ENCODE measurements at regions not wholly inside any gene's neighbourhood (a gene's known extent, or its start where the extent isn't known, plus 50 kb on each side); places are given as distances from the start of the nearest gene placed in this dataset.

GRCh38 chr5:165836046-165836445, 2330.6 kb downstream of the MAT2B start:
- Histone ChIP-seq H3K27ac (ENCODE audit: low read depth in 2 of 2, low read length in 1 of 2) (no peak overlapping the region), H3K9me3 (ENCODE audit: control insufficient read depth in 2 of 2, insufficient read depth in 1 of 2, low read depth in 1 of 2, low read length in 1 of 2) (no peaks in the 10 kb centered on the region), H3K36me3 (ENCODE audit: control insufficient read depth in 2 of 2, insufficient read depth in 2 of 2, low read length in 1 of 2) (no peaks in the 10 kb centered on the region), H3K27me3 (ENCODE audit: control insufficient read depth in 1 of 2, insufficient read depth in 2 of 2, low read length in 2 of 2) (no peaks in the 10 kb centered on the region), H3K4me3 (ENCODE audit: low read depth in 1 of 2, low read length in 2 of 2) (no peak overlapping the region), H3K4me1 (ENCODE audit: control insufficient read depth in 2 of 2, insufficient read depth in 2 of 2, low read length in 1 of 2) (no peaks in the 10 kb centered on the region)
- WGBS, 2 donors, result 76 to 82% methylated on average over 1 of the region's 1 CpG

GRCh38 chr5:165837286-165837685, 2331.9 kb downstream of the MAT2B start:
- Histone ChIP-seq H3K27ac (ENCODE audit: low read depth in 2 of 2, low read length in 1 of 2) (no peak overlapping the region), H3K27me3 (ENCODE audit: control insufficient read depth in 1 of 2, insufficient read depth in 2 of 2, low read length in 2 of 2) (no peaks in the 10 kb centered on the region), H3K4me1 (ENCODE audit: control insufficient read depth in 2 of 2, insufficient read depth in 2 of 2, low read length in 1 of 2) (no peaks in the 10 kb centered on the region), H3K36me3 (ENCODE audit: control insufficient read depth in 2 of 2, insufficient read depth in 2 of 2, low read length in 1 of 2) (no peaks in the 10 kb centered on the region), H3K9me3 (ENCODE audit: control insufficient read depth in 2 of 2, insufficient read depth in 1 of 2, low read depth in 1 of 2, low read length in 1 of 2) (no peaks in the 10 kb centered on the region), H3K4me3 (ENCODE audit: low read depth in 1 of 2, low read length in 2 of 2) (no peak overlapping the region)
- WGBS, 2 donors, result 54 to 83% methylated on average over 2 of the region's 2 CpGs

GRCh38 chr5:165844571-165844970, 2339.2 kb downstream of the MAT2B start:
- no peaks in the 10 kb centered on the region for H3K27me3 ChIP-seq (ENCODE audit: control insufficient read depth in 1 of 2, insufficient read depth in 2 of 2, low read length in 2 of 2)
- no peaks in the 10 kb centered on the region for H3K9me3 ChIP-seq (ENCODE audit: control insufficient read depth in 2 of 2, insufficient read depth in 1 of 2, low read depth in 1 of 2, low read length in 1 of 2)
- WGBS, 2 donors, result 86 to 88% methylated on average over 5 of the region's 5 CpGs
- no peak overlapping the region for H3K27ac ChIP-seq (ENCODE audit: low read depth in 2 of 2, low read length in 1 of 2)
- no peak overlapping the region for H3K4me3 ChIP-seq (ENCODE audit: low read depth in 1 of 2, low read length in 2 of 2)
- H3K4me1 ChIP-seq (ENCODE audit: control insufficient read depth in 2 of 2, insufficient read depth in 2 of 2, low read length in 1 of 2), result no peaks in the 10 kb centered on the region
- no peaks in the 10 kb centered on the region for H3K36me3 ChIP-seq (ENCODE audit: control insufficient read depth in 2 of 2, insufficient read depth in 2 of 2, low read length in 1 of 2)

- no peaks in the 10 kb centered on the region for H3K27me3 ChIP-seq (ENCODE audit: control insufficient read depth in 1 of 2, insufficient read depth in 2 of 2, low read length in 2 of 2)
- WGBS, 2 donors, result 80 to 83% methylated on average over 1 of the region's 1 CpG
- H3K4me3 ChIP-seq (ENCODE audit: low read depth in 1 of 2, low read length in 2 of 2), result no peak overlapping the region
- no peaks in the 10 kb centered on the region for H3K36me3 ChIP-seq (ENCODE audit: control insufficient read depth in 2 of 2, insufficient read depth in 2 of 2, low read length in 1 of 2)
- no peaks in the 10 kb centered on the region for H3K4me1 ChIP-seq (ENCODE audit: control insufficient read depth in 2 of 2, insufficient read depth in 2 of 2, low read length in 1 of 2)
- peaks cover 0 to 6% of the 10 kb centered on the region in 2 donors for H3K9me3 ChIP-seq (ENCODE audit: control insufficient read depth in 2 of 2, insufficient read depth in 1 of 2, low read depth in 1 of 2, low read length in 1 of 2)
- no peak overlapping the region for H3K27ac ChIP-seq (ENCODE audit: low read depth in 2 of 2, low read length in 1 of 2)
Observed at GRCh38 chr5:165858118-165858517, 2352.7 kb downstream of the MAT2B start.

DNA sequence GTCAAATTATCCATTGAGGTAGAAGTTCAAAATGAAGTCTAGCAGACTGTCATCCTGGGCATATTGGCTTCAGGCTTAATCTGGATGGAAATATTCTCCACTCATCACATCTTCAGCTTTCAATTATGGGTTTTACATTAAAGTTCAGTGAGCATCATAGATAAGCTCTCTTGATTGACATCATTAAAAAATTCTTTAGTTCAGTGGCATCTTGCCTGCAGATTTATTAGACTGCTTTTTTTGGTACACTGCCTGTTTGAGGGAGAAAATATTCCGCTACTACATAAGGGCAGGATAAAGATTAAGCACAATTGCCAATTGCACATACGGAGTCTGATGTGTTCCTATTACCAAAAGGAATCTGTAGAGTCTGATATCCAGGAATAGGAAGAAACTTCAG, 2353.8 kb downstream of the MAT2B start:
- no peaks in the 10 kb centered on the region for H3K27me3 ChIP-seq (ENCODE audit: control insufficient read depth in 1 of 2, insufficient read depth in 2 of 2, low read length in 2 of 2)
- H3K36me3 ChIP-seq (ENCODE audit: control insufficient read depth in 2 of 2, insufficient read depth in 2 of 2, low read length in 1 of 2), result no peaks in the 10 kb centered on the region
- WGBS, 2 donors, result 85 to 87% methylated on average over 2 of the region's 2 CpGs
- H3K9me3 ChIP-seq (ENCODE audit: control insufficient read depth in 2 of 2, insufficient read depth in 1 of 2, low read depth in 1 of 2, low read length in 1 of 2), result peaks cover 0 to 6% of the 10 kb centered on the region in 2 donors
- no peaks in the 10 kb centered on the region for H3K4me1 ChIP-seq (ENCODE audit: control insufficient read depth in 2 of 2, insufficient read depth in 2 of 2, low read length in 1 of 2)
- no peak overlapping the region for H3K27ac ChIP-seq (ENCODE audit: low read depth in 2 of 2, low read length in 1 of 2)
- H3K4me3 ChIP-seq (ENCODE audit: low read depth in 1 of 2, low read length in 2 of 2), result no peak overlapping the region

DNA sequence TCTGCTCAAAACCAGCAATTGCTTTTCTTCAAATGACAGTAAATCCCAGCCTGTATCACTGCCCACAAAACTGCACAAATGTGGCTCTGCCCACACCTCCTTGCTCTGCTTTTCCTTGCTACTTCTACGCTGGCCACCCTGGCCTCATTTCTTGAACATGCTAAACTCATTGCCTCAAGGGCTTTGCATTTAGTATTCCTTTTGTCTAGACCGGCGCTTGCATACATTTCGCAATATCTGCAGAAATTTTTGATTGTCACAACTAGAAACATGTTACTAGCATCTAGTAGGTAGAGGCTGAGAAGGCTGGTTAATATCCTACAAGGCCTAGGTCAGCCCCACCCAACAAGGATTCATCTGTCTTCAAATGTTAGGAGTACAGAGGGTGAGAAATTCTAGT, 2357.8 kb downstream of the MAT2B start:
- Histone ChIP-seq H3K27me3 (ENCODE audit: control insufficient read depth in 1 of 2, insufficient read depth in 2 of 2, low read length in 2 of 2) (no peaks in the 10 kb centered on the region), H3K9me3 (ENCODE audit: control insufficient read depth in 2 of 2, insufficient read depth in 1 of 2, low read depth in 1 of 2, low read length in 1 of 2) (no peaks in the 10 kb centered on the region), H3K4me1 (ENCODE audit: control insufficient read depth in 2 of 2, insufficient read depth in 2 of 2, low read length in 1 of 2) (no peaks in the 10 kb centered on the region), H3K36me3 (ENCODE audit: control insufficient read depth in 2 of 2, insufficient read depth in 2 of 2, low read length in 1 of 2) (no peaks in the 10 kb centered on the region), H3K4me3 (ENCODE audit: low read depth in 1 of 2, low read length in 2 of 2) (no peak overlapping the region), H3K27ac (ENCODE audit: low read depth in 2 of 2, low read length in 1 of 2) (no peak overlapping the region)
- 72 to 79% methylated on average over 4 of the region's 4 CpGs for WGBS, 2 donors

DNA sequence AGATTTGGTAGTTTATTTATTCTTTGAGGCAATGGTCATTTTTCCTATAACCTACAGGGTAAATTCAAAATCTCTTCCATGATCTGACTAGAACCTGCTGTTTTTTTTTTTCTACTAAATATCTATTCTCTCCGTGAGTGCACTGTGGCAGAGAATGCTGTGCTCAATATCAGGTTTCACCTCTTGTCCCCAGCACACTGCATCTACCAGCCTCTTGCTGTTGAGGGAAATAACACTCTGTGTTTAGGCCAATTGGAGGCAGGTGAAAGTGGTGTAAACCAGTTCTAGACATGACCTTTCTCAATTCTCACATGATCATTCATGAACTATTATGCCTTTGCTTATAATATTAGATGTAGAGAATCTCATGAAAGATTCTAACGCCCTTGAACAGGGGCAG, 2365.9 kb downstream of the MAT2B start:
- no peak overlapping the region for H3K27ac ChIP-seq (ENCODE audit: low read depth in 2 of 2, low read length in 1 of 2)
- no peaks in the 10 kb centered on the region for H3K4me1 ChIP-seq (ENCODE audit: control insufficient read depth in 2 of 2, insufficient read depth in 2 of 2, low read length in 1 of 2)
- 57 to 67% methylated on average over 2 of the region's 2 CpGs for WGBS, 2 donors
- H3K36me3 ChIP-seq (ENCODE audit: control insufficient read depth in 2 of 2, insufficient read depth in 2 of 2, low read length in 1 of 2), result no peaks in the 10 kb centered on the region
- no peaks in the 10 kb centered on the region for H3K27me3 ChIP-seq (ENCODE audit: control insufficient read depth in 1 of 2, insufficient read depth in 2 of 2, low read length in 2 of 2)
- no peak overlapping the region for H3K4me3 ChIP-seq (ENCODE audit: low read depth in 1 of 2, low read length in 2 of 2)
- no peaks in the 10 kb centered on the region for H3K9me3 ChIP-seq (ENCODE audit: control insufficient read depth in 2 of 2, insufficient read depth in 1 of 2, low read depth in 1 of 2, low read length in 1 of 2)

- H3K9me3 ChIP-seq (ENCODE audit: control insufficient read depth in 2 of 2, insufficient read depth in 1 of 2, low read depth in 1 of 2, low read length in 1 of 2), result no peaks in the 10 kb centered on the region
- no peak overlapping the region for H3K4me3 ChIP-seq (ENCODE audit: low read depth in 1 of 2, low read length in 2 of 2)
- WGBS, 2 donors, result 73 to 91% methylated on average over 2 of the region's 2 CpGs
- H3K36me3 ChIP-seq (ENCODE audit: control insufficient read depth in 2 of 2, insufficient read depth in 2 of 2, low read length in 1 of 2), result no peaks in the 10 kb centered on the region
- no peak overlapping the region for H3K27ac ChIP-seq (ENCODE audit: low read depth in 2 of 2, low read length in 1 of 2)
- H3K4me1 ChIP-seq (ENCODE audit: control insufficient read depth in 2 of 2, insufficient read depth in 2 of 2, low read length in 1 of 2), result no peaks in the 10 kb centered on the region
- no peaks in the 10 kb centered on the region for H3K27me3 ChIP-seq (ENCODE audit: control insufficient read depth in 1 of 2, insufficient read depth in 2 of 2, low read length in 2 of 2)
Observed at GRCh38 chr5:165874851-165875250, 2369.4 kb downstream of the MAT2B start.

GRCh38 chr5:165876538-165876937, 2371.1 kb downstream of the MAT2B start:
- Histone ChIP-seq H3K27me3 (ENCODE audit: control insufficient read depth in 1 of 2, insufficient read depth in 2 of 2, low read length in 2 of 2) (no peaks in the 10 kb centered on the region), H3K4me3 (ENCODE audit: low read depth in 1 of 2, low read length in 2 of 2) (no peak overlapping the region), H3K9me3 (ENCODE audit: control insufficient read depth in 2 of 2, insufficient read depth in 1 of 2, low read depth in 1 of 2, low read length in 1 of 2) (no peaks in the 10 kb centered on the region), H3K36me3 (ENCODE audit: control insufficient read depth in 2 of 2, insufficient read depth in 2 of 2, low read length in 1 of 2) (no peaks in the 10 kb centered on the region), H3K4me1 (ENCODE audit: control insufficient read depth in 2 of 2, insufficient read depth in 2 of 2, low read length in 1 of 2) (no peaks in the 10 kb centered on the region), H3K27ac (ENCODE audit: low read depth in 2 of 2, low read length in 1 of 2) (no peak overlapping the region)

GRCh38 chr5:165877475-165877874, 2372.1 kb downstream of the MAT2B start:
- Histone ChIP-seq H3K27me3 (ENCODE audit: control insufficient read depth in 1 of 2, insufficient read depth in 2 of 2, low read length in 2 of 2) (no peaks in the 10 kb centered on the region), H3K36me3 (ENCODE audit: control insufficient read depth in 2 of 2, insufficient read depth in 2 of 2, low read length in 1 of 2) (no peaks in the 10 kb centered on the region), H3K4me1 (ENCODE audit: control insufficient read depth in 2 of 2, insufficient read depth in 2 of 2, low read length in 1 of 2) (no peaks in the 10 kb centered on the region), H3K9me3 (ENCODE audit: control insufficient read depth in 2 of 2, insufficient read depth in 1 of 2, low read depth in 1 of 2, low read length in 1 of 2) (no peaks in the 10 kb centered on the region), H3K4me3 (ENCODE audit: low read depth in 1 of 2, low read length in 2 of 2) (no peak overlapping the region), H3K27ac (ENCODE audit: low read depth in 2 of 2, low read length in 1 of 2) (no peak overlapping the region)
- 78 to 87% methylated on average over 3 of the region's 3 CpGs for WGBS, 2 donors
